ENCODE measurements at regions not wholly inside any gene's neighbourhood (a gene's known extent, or its start where the extent isn't known, plus 50 kb on each side); places are given as distances from the start of the nearest gene placed in this dataset.

DNA sequence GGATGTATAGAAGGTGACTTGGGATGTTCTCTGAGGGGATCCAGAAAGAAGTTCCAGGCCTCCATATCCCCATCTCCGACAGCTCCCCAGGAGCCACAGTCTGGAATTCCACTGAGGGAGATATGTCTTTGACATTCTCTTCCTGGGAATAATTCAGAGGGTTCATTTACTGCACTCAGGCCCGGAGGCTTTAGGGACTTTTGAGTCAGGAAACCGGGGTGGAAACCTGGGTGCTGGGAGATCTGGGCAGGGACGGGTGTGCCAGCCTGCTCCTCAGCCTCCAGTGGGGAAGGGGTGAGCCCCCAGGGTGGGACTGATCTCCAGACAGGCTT lies 147.7 kb downstream of the SMAD6 start:
- no peaks in the 10 kb centered on the region for H3K36me3 ChIP-seq (ENCODE audit: control insufficient read depth, insufficient read depth, low read length, severe bottlenecking)
- H3K9ac ChIP-seq (ENCODE audit: low read length), result peak overlapping the region; percentile 79
- H3K4me3 ChIP-seq (ENCODE audit: low read length), result no peak overlapping the region
- no peak for DNase-seq (ENCODE audit: low read depth)
- peaks cover 32% of the 10 kb centered on the region for H3K4me1 ChIP-seq (ENCODE audit: control insufficient read depth, insufficient read depth, low read length)
- H3K9me3 ChIP-seq (ENCODE audit: control insufficient read depth, low read length), result no peaks in the 10 kb centered on the region
- no peaks in the 10 kb centered on the region for H3K27me3 ChIP-seq (replicated peaks; ENCODE audit: control insufficient read depth, insufficient read depth, low read length)

DNA sequence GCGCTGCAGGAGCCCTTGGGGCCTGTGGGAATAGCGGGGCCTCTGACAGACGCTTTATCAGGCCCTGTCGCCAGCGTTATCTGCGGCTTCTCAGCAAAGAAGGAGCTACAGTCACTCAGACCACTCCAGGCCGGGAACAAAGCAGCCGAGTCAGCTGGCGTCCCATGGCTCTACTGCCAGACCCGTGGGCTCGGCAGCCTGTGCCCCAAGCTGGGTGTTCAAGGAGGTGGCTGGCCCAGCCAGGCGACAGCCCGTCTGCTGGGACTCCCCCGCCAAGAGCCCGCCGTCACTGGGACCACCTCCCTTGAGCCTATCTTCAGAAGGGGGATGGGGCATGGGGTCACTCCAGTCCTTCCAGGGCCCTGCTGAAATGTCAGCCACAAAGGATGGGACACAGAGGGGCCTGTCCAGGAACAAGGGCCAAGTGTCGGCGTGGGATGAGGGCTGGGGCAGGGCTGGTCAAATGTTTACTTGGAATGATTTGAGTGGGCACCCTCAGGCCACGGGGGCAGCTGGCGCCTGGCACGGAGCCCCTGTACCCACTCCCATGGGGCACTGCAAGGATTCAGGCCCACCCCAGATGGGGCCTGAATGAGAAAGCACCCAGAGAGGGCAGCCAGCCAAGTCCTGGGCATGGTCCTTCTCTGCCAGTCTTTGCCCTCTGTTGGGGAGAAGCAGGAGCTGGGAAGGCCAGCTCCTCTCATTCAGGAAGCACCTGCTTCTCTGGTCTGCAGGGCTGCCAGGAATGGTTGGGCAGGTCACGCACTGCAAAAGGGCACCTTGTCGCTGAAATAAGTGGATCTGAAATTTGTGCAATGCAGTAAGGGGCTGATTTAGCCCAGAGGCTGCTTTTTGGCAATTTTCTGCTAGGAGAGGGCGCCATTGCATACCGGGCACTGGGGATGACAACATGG lies 148.3 kb downstream of the SMAD6 start:
- no peak for DNase-seq (ENCODE audit: low read depth)
- no peaks in the 10 kb centered on the region for H3K9me3 ChIP-seq (ENCODE audit: control insufficient read depth, low read length)
- H3K4me1 ChIP-seq (ENCODE audit: control insufficient read depth, insufficient read depth, low read length), result peaks cover 35% of the 10 kb centered on the region
- no peaks in the 10 kb centered on the region for H3K36me3 ChIP-seq (ENCODE audit: control insufficient read depth, insufficient read depth, low read length, severe bottlenecking)
- no peak overlapping the region for H3K4me3 ChIP-seq (ENCODE audit: low read length)
- H3K9ac ChIP-seq (ENCODE audit: low read length), result peak overlapping the region; percentile 79
- no peaks in the 10 kb centered on the region for H3K27me3 ChIP-seq (replicated peaks; ENCODE audit: control insufficient read depth, insufficient read depth, low read length)

DNA sequence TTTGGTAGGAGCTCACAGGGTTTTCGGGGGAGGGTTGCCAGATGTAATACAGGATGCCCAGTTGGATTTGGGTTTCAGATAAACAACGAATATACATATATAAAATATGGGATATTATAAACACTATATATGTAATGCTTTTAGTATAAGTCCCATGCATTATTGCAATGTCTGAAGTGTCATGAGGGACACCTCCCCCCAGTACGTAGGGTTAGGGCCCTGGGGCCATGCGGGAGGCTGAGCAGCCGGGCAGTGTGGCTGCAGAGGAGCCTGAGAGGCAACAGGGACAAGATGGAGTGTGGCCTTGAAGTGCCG lies 148.9 kb downstream of the SMAD6 start:
- Histone ChIP-seq H3K4me1 (ENCODE audit: control insufficient read depth, insufficient read depth, low read length) (peaks cover 35% of the 10 kb centered on the region), H3K9ac (ENCODE audit: low read length) (peak overlapping the region; percentile 79), H3K9me3 (ENCODE audit: control insufficient read depth, low read length) (no peaks in the 10 kb centered on the region), H3K4me3 (ENCODE audit: low read length) (peak overlapping the region; percentile 40), H3K36me3 (ENCODE audit: control insufficient read depth, insufficient read depth, low read length, severe bottlenecking) (no peaks in the 10 kb centered on the region), H3K27me3 (replicated peaks; ENCODE audit: control insufficient read depth, insufficient read depth, low read length) (no peaks in the 10 kb centered on the region)
- no peak for DNase-seq (ENCODE audit: low read depth)

DNA sequence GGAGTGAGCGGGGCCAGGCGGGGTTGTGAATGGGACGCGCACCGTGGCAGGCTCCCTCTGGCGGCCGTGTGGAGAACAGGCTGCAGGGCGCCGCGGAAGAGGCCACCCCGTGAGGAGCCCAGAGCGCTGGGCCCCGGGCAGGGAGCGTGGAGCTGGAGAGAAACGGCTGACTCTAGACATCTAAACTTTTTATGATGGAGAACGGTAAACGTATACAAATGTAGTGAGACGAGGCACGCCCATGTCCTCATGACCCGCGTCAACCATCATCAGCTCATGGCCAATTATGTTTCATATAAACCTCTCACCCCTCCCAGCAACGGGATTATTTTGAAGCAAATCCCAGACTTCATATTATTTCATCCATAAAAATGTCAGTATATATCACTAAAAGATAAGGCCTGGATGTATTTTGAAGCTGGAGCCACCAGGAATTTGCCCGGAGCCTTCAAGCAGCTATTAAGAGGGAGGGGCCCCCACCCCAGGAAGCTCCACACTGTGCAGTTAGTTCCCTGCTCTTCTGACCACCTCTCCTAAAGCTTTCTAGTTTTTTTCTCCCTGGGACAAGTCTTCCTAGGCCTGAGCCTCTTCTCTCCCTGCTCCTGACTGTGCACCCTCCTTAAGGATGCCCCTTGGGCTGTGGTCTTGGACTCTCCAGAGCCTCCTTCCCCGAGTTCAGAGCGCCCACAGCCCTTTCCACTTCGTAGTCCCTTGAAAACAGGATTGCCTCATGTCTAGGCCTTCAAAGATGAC lies 149.5 kb downstream of the SMAD6 start:
- Histone ChIP-seq H3K27me3 (replicated peaks; ENCODE audit: control insufficient read depth, insufficient read depth, low read length) (no peaks in the 10 kb centered on the region), H3K4me1 (ENCODE audit: control insufficient read depth, insufficient read depth, low read length) (peaks cover 35% of the 10 kb centered on the region), H3K36me3 (ENCODE audit: control insufficient read depth, insufficient read depth, low read length, severe bottlenecking) (no peaks in the 10 kb centered on the region), H3K9ac (ENCODE audit: low read length) (peak overlapping the region; percentile 79), H3K4me3 (ENCODE audit: low read length) (no peak overlapping the region), H3K9me3 (ENCODE audit: control insufficient read depth, low read length) (no peaks in the 10 kb centered on the region)
- peak; percentile 94 for DNase-seq (ENCODE audit: low read depth)

DNA sequence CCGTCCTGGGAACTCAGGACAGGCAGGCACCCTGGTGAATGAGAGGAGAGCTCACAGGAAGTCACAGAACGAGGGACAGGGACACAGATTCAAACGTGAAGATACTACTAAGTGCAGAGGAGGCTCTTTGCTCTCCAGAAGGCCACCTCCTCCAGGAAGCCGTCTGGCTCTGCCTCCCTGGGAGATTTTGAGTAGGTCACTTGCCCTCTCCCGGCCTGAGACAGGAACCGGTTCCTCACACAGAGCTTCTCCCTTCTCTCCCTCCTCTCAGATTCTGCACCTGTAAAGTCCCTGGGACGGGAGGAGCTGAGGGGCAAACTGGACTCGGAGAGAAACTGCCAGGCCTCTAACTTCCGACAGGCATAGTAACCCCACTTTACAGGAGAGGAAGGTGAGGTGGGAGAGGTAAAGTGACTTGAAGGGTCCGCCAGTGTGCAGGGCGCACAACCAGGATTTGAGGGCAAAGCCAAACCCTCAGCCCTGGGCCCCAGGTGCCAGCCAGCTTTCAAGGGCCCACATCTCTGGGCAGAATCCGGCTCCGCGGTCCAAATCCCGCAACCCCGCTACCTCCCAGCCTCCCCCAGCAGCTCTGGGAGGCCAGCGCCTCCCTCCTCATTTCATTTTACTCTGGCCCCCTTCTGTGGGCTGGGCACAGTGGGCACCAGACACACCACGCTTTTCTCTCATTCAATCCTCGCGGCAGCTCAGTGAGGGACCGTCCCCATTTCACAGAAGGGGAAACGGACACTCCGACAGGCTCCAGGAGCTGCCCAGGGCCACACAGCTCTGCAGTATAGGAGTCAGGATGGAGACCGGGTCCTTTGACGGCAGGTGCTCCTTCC lies 150.2 kb downstream of the SMAD6 start:
- no peaks in the 10 kb centered on the region for H3K27me3 ChIP-seq (replicated peaks; ENCODE audit: control insufficient read depth, insufficient read depth, low read length)
- no peak overlapping the region for H3K4me3 ChIP-seq (ENCODE audit: low read length)
- peak overlapping the region; percentile 79 for H3K9ac ChIP-seq (ENCODE audit: low read length)
- peaks cover 35% of the 10 kb centered on the region for H3K4me1 ChIP-seq (ENCODE audit: control insufficient read depth, insufficient read depth, low read length)
- no peaks in the 10 kb centered on the region for H3K36me3 ChIP-seq (ENCODE audit: control insufficient read depth, insufficient read depth, low read length, severe bottlenecking)
- no peak for DNase-seq (ENCODE audit: low read depth)
- H3K9me3 ChIP-seq (ENCODE audit: control insufficient read depth, low read length), result no peaks in the 10 kb centered on the region

DNA sequence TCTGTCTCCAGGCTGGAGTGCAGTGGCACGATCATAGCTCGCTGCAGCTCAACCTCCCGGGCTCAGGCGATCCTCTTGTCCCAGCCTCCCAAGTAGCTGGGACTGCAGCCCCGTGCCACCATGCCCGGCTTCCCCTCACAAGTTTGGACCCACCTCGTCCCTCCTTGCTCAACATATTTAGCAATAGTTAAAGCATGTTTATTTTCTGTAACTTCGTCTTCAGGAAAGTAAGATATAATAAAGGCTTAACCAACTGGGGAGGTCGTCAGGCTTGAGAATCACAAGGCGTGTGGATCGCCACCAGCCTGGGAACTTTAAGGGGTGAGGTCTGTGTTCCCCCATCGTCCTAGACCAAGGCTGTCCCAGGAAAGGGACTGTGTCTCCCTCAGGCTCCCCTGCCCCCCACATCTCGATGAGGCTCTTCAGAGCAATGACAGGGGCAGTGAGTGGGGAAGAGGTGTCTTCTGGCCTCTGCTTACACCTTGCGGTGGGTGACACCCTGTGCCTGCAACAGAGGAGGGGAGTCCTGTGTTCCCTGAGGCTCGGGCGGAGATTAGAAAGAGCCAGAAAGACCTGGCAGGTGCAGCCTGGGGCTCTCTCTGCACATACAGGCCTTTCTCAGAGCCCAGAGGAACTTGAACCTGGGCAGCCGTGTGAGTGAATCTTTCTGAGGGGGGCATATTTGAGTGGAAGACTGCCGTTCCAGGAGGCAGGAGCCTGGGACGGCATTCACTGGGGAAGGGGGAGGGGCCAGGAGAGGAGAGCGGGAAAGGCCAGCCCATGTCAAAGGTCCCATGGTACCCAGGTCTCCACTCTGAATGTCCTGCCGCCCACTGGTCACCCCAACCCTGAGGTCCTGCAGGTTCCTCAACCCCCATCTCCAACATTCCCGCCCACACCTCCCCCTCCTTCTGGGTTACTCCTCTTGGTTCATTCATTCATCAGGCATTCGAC lies 152.3 kb downstream of the SMAD6 start:
- no peak for DNase-seq (ENCODE audit: low read depth)

DNA sequence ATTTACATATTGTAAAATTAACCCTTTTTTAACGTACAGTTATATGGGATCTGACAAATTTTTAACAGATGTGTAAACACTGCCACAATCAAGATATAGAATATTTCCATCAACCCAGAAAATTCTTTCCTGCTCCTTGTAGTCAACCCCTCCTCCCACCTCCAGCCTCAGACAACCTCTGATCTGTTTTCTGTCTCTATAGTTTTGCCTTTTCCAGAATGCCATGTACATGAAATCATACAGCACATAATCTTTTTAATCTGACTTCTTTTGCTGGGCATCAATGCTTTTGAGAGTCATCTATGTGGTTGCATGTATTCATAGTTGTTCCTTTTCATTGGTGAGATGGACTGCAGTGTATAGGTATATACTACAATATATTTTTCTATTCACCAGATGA lies 153.0 kb downstream of the SMAD6 start:
- Histone ChIP-seq H3K36me3 (ENCODE audit: control insufficient read depth, insufficient read depth, low read length, severe bottlenecking) (peaks cover 6% of the 10 kb centered on the region), H3K4me1 (ENCODE audit: control insufficient read depth, insufficient read depth, low read length) (peaks cover 45% of the 10 kb centered on the region), H3K9me3 (ENCODE audit: control insufficient read depth, low read length) (no peaks in the 10 kb centered on the region), H3K27me3 (replicated peaks; ENCODE audit: control insufficient read depth, insufficient read depth, low read length) (no peaks in the 10 kb centered on the region), H3K9ac (ENCODE audit: low read length) (no peak overlapping the region), H3K4me3 (ENCODE audit: low read length) (no peak overlapping the region)
- peak; percentile 34 for DNase-seq (ENCODE audit: low read depth)

More for the DNA sequence above, 152.3 kb downstream of the SMAD6 start:
- Histone ChIP-seq H3K36me3 (ENCODE audit: control insufficient read depth, insufficient read depth, low read length, severe bottlenecking) (no peaks in the 10 kb centered on the region), H3K9ac (ENCODE audit: low read length) (peak overlapping the region; percentile 13), H3K4me3 (ENCODE audit: low read length) (no peak overlapping the region), H3K4me1 (ENCODE audit: control insufficient read depth, insufficient read depth, low read length) (peaks cover 43% of the 10 kb centered on the region), H3K9me3 (ENCODE audit: control insufficient read depth, low read length) (no peaks in the 10 kb centered on the region), H3K27me3 (replicated peaks; ENCODE audit: control insufficient read depth, insufficient read depth, low read length) (no peaks in the 10 kb centered on the region)

DNA sequence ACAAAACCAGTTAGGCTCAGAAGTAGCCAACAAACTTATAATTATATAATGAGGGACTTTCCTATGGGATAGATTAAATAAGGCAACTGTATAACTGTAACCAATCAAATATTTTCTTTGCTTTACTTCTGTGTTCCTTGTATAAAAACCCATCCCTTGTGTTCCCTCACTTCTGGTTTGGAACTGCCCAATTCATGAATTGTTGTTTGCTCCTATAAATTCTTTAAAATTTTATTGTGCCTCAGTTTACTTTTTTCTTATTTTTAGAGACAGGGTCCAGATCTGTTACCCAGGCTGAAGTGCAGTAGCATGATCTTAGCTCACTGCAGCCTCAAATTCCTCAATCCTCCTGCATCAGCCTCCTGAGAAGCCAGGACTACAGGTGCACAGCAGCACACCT lies 155.7 kb downstream of the SMAD6 start:
- peaks cover 16% of the 10 kb centered on the region for H3K36me3 ChIP-seq (ENCODE audit: control insufficient read depth, insufficient read depth, low read length, severe bottlenecking)
- no peak overlapping the region for H3K4me3 ChIP-seq (ENCODE audit: low read length)
- no peak overlapping the region for H3K9ac ChIP-seq (ENCODE audit: low read length)
- H3K9me3 ChIP-seq (ENCODE audit: control insufficient read depth, low read length), result no peaks in the 10 kb centered on the region
- H3K27me3 ChIP-seq (replicated peaks; ENCODE audit: control insufficient read depth, insufficient read depth, low read length), result no peaks in the 10 kb centered on the region
- DNase-seq (ENCODE audit: low read depth), result no peak
- H3K4me1 ChIP-seq (ENCODE audit: control insufficient read depth, insufficient read depth, low read length), result peaks cover 45% of the 10 kb centered on the region

DNA sequence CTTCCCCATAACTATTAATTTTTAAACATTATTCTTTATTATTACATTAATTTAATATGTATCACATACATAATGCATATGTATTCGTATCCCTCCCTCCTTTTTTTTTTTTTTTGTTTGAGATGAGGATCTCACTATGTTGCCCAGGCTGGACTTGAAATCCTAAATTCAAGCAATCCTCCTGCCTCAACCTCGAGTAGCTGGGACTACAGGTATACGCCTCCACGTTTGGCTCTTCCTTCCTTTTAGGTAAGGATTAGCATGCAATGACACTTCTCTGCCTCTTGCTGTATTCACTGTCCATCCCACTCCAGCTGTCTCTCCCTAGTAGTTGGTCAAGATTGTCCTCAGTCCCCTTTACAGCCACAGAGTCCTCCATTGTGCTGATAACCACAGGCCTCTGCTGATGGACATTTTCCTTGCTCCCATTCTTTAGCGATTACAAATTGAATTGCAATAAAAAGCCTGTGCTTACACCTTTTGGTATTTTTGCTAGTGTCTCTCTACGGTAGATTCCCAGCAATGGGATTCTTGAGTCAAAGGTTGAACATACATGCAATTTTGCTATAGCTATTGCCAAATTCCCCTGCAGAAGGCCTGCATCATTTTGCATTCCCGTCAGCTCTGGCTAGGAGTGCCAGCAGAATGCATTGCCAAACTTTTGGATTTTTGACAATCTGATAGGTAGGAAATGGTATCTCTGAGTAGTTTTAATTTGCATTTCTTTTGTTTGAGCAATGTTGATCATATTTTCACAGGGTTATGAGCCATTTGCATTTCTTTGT lies 156.6 kb downstream of the SMAD6 start:
- Histone ChIP-seq H3K4me1 (ENCODE audit: control insufficient read depth, insufficient read depth, low read length) (peaks cover 51% of the 10 kb centered on the region), H3K4me3 (ENCODE audit: low read length) (no peak overlapping the region), H3K27me3 (replicated peaks; ENCODE audit: control insufficient read depth, insufficient read depth, low read length) (no peaks in the 10 kb centered on the region), H3K9me3 (ENCODE audit: control insufficient read depth, low read length) (no peaks in the 10 kb centered on the region), H3K36me3 (ENCODE audit: control insufficient read depth, insufficient read depth, low read length, severe bottlenecking) (peaks cover 17% of the 10 kb centered on the region), H3K9ac (ENCODE audit: low read length) (no peak overlapping the region)
- DNase-seq (ENCODE audit: low read depth), result peak; percentile 62

DNA sequence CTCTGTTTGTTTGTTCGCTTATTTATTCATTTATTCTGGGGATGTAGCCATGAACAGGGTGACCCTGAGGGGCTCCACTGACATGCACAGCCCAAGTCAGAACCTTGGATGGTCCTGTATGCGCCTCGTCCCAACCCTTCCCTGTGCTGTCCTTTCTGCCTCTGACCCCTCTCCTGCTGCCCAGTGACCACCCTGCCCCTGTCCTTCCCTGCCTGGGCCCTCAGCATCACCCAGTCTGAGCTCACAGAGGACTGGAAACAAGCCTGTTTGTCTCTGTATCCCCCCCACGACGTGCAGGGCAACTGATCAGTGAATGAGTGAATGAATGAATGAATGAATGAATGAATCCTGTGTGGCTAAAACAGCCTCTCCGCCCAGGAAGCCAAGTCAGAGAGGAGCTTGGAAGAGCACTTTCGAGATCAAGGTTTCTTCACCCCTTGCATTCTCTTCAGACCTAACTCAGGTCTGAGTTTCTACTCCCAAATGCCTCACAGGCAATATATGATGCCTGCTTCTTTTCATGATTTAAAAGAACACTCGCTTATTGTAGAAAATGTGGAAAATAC lies 157.7 kb downstream of the SMAD6 start:
- DNase-seq (ENCODE audit: low read depth), result no peak
- H3K9me3 ChIP-seq (ENCODE audit: control insufficient read depth, low read length), result no peaks in the 10 kb centered on the region
- no peaks in the 10 kb centered on the region for H3K27me3 ChIP-seq (replicated peaks; ENCODE audit: control insufficient read depth, insufficient read depth, low read length)
- H3K4me1 ChIP-seq (ENCODE audit: control insufficient read depth, insufficient read depth, low read length), result peaks cover 47% of the 10 kb centered on the region
- H3K9ac ChIP-seq (ENCODE audit: low read length), result peak overlapping the region; percentile 26
- no peak overlapping the region for H3K4me3 ChIP-seq (ENCODE audit: low read length)
- peaks cover 19% of the 10 kb centered on the region for H3K36me3 ChIP-seq (ENCODE audit: control insufficient read depth, insufficient read depth, low read length, severe bottlenecking)
